ENCODE measurements at regions not wholly inside any gene's neighbourhood (a gene's known extent, or its start where the extent isn't known, plus 50 kb on each side); places are given as distances from the start of the nearest gene placed in this dataset.
A peak's percentile ranks its signal among the peaks of the same experiment; 100 is the strongest.

DNA sequence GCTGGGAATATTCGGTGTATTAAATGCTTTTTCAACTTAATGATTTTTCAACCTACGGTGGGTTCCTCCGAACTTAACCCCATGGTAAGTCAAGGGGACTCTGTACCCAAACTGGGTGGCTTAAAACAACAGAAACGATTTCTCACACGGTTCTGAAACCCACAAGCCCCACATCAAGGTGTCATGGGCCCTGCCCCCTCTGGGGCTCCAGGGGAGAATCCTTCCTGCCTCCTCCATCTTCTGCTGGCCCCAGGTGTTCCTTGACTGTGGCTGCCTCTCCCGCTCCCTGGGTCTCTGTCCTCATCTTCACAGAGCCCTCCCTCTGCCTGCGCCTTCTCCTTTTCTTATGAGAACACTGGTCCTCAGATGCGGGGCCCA, 301.3 kb upstream of the SALL3 start:
- H3K4me3 ChIP-seq (ENCODE audit: low read depth, poor library complexity, severe bottlenecking), result no peak overlapping the region
- intact Hi-C loops (cut with DNase I; ENCODE audit: low total_unique reads), result no loop called here
- DNase-seq (ENCODE audit: low spot score in 2 of 2), result peak in 1 of 2 donors; percentile 72
- WGBS, 2 donors, result 73 to 77% methylated on average over 8 of the region's 8 CpGs
- no peak for TF ChIP-seq POLR2A (IDR thresholded peaks at IDR 0.05)
- TF ChIP-seq, protein P1, sequence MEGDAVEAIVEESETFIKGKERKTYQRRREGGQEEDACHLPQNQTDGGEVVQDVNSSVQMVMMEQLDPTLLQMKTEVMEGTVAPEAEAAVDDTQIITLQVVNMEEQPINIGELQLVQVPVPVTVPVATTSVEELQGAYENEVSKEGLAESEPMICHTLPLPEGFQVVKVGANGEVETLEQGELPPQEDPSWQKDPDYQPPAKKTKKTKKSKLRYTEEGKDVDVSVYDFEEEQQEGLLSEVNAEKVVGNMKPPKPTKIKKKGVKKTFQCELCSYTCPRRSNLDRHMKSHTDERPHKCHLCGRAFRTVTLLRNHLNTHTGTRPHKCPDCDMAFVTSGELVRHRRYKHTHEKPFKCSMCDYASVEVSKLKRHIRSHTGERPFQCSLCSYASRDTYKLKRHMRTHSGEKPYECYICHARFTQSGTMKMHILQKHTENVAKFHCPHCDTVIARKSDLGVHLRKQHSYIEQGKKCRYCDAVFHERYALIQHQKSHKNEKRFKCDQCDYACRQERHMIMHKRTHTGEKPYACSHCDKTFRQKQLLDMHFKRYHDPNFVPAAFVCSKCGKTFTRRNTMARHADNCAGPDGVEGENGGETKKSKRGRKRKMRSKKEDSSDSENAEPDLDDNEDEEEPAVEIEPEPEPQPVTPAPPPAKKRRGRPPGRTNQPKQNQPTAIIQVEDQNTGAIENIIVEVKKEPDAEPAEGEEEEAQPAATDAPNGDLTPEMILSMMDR (IDR thresholded peaks at IDR 0.05), result no peak

DNA sequence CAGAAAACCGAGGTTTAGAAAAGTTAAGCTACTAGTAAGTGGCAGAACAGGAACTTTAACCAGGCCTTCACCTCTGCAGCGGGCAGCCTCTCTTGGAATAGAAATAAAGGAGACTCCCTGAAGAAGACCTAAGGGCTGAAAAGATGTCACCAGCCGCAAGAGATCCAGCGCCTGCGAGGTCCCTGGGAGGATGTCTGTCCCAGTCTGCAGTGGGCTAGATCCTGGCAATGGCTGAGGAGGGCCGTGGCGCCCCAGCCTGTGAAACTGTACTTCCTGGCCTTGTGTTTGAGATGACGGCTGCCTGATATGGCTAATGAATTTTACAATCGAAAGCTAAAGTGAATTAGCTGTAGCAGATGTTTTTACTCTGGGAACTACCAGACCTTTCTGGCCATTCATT, 300.6 kb upstream of the SALL3 start:
- H3K4me3 ChIP-seq (ENCODE audit: low read depth, poor library complexity, severe bottlenecking), result no peak overlapping the region
- TF ChIP-seq POLR2A (IDR thresholded peaks at IDR 0.05), result no peak
- TF ChIP-seq, protein P1 (IDR thresholded peaks at IDR 0.05), result no peak
- 76 to 83% methylated on average over 9 of the region's 9 CpGs for WGBS, 2 donors
- intact Hi-C loops (cut with DNase I; ENCODE audit: low total_unique reads), result no loop called here
- DNase-seq (ENCODE audit: low spot score in 2 of 2), result peak in 1 of 2 donors; percentile 58

DNA sequence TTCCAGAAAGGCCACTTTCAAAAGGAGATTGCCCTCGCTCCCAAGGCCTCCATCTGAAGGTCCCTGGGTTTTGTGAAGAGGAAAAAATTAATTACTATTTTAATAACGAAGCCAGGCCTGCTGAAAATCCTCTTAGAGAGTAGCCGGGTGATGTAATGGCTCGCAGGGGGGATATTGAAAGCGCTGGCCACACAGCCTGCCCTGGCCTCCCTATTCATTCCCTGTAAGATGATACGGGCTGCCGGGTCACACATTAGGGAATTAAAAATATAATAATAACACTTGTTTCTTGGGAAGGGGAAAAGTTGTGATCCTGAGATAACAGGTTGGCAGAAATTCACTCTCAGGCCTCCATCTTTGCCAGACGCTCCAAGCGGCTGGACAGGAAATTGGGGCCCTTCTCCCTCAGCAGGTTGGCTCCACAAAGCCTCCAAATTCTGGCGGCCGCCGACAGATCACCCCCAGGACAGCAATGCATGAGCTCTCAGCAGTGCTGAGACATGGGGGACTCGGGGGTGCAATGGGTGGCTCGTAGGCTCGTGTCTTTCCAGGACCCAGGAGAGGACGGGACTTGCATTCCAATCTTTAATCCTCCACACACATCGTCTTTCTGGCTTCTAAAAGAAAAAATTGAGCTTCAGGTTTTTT, 299.9 kb upstream of the SALL3 start:
- intact Hi-C loops (cut with DNase I; ENCODE audit: low total_unique reads), result no loop called here
- DNase-seq (ENCODE audit: low spot score in 2 of 2), result no peak
- WGBS, 2 donors, result 80% methylated on average over 17 of the region's 17 CpGs
- no peak overlapping the region for H3K4me3 ChIP-seq (ENCODE audit: low read depth, poor library complexity, severe bottlenecking)
- no peak for TF ChIP-seq POLR2A (IDR thresholded peaks at IDR 0.05)
- TF ChIP-seq, protein P1 (IDR thresholded peaks at IDR 0.05), result no peak

DNA sequence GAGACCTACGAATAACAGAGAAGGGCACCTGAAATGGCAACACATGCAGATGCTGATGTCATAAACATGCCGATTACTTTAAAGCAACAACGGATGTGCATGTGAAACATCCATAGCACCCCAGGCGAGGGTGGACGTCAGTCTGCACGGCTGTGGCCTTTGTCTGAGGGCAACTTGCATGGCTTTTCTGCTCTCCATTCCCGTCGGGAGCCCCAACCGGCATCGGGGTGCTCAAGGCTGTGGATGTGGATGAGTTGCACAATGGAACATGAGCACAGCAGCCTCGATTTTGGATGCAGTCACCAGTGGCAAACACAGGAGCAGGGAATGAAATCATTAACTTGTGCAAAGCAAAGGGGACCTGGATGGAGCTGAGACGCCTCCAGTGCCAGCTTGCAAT, 298.2 kb upstream of the SALL3 start:
- H3K4me3 ChIP-seq (ENCODE audit: low read depth, poor library complexity, severe bottlenecking), result no peak overlapping the region
- WGBS, 2 donors, result 68 to 71% methylated on average over 12 of the region's 12 CpGs
- intact Hi-C loops (cut with DNase I; ENCODE audit: low total_unique reads), result no loop called here
- no peak for DNase-seq (ENCODE audit: low spot score in 2 of 2)
- TF ChIP-seq, protein P1 (IDR thresholded peaks at IDR 0.05), result no peak
- TF ChIP-seq POLR2A (IDR thresholded peaks at IDR 0.05), result no peak

DNA sequence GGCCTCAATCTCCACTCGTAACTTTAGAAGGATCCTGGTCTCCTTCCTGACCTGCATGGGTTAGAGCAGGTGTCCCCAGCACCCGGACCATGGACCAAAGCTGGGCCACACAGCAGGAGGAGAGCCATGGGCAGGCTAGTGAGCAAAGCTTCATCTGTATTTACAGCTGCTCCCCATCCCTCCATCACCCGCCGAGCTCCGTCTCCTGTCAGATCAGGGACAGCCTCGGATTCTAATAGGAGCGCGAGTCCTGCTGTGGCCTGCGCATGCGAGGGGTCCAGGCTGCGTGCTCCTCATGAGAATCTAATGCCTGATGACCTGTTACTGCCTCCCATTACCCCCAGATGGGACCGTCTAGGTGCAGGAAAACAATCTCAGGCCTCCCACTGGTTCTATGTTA, 297.7 kb upstream of the SALL3 start:
- no peak for DNase-seq (ENCODE audit: low spot score in 2 of 2)
- intact Hi-C loops (cut with DNase I; ENCODE audit: low total_unique reads), result no loop called here
- TF ChIP-seq POLR2A (IDR thresholded peaks at IDR 0.05), result no peak
- TF ChIP-seq, protein P1 (IDR thresholded peaks at IDR 0.05), result no peak
- no peak overlapping the region for H3K4me3 ChIP-seq (ENCODE audit: low read depth, poor library complexity, severe bottlenecking)
- 89 to 90% methylated on average over 12 of the region's 12 CpGs for WGBS, 2 donors

DNA sequence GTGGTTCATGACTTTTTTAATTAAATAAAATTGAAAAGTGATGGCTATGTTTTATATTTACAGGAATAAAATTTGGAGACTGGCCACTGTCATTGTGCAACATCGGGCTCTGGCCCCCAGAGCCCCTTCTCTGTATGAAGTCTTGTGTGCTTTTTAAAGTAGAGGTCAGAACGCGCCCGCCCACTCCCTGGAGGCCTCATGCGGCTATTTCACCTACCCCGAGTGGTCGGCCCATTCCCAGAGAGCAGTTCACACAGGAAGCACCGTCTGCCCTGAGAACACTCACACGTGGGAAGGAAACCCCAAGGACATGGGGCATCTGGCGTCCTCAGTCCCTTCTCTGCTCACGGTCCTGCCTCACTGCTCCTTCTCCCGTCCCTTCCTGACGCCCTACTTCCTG, 296.9 kb upstream of the SALL3 start:
- no peak overlapping the region for H3K4me3 ChIP-seq (ENCODE audit: low read depth, poor library complexity, severe bottlenecking)
- WGBS, 2 donors, result 62 to 70% methylated on average over 13 of the region's 13 CpGs
- TF ChIP-seq POLR2A (IDR thresholded peaks at IDR 0.05), result no peak
- TF ChIP-seq, protein P1 (IDR thresholded peaks at IDR 0.05), result no peak
- DNase-seq (ENCODE audit: low spot score in 2 of 2), result no peak
- intact Hi-C loops (cut with DNase I; ENCODE audit: low total_unique reads), result no loop called here
